ENCODE measurements at regions not wholly inside any gene's neighbourhood (a gene's known extent, or its start where the extent isn't known, plus 50 kb on each side); places are given as distances from the start of the nearest gene placed in this dataset.
"Not testable (repeated sequence)": the region's sequence is repeated elsewhere in the genome, so short reads cannot be mapped to it uniquely, and the experiment has no call there.

- no peak for ATAC-seq (replicated peaks in 1 of 4)
- H3K36me3 Mint-ChIP-seq: no peaks in the 10 kb centered on the region
- ChIA-PET POLR2A (no interaction called here), CTCF (no interaction called here)
- Histone ChIP-seq H3K27me3 (replicated peaks in 1 of 2; ENCODE audit: control insufficient read depth in 2 of 2, extremely low read depth in 1 of 2, insufficient read depth in 2 of 2, low read length in 1 of 2) (no peaks in the 10 kb centered on the region), H3K9me3 (no peaks in the 10 kb centered on the region), H3K4me1 (ENCODE audit: control insufficient read depth in 1 of 2, extremely low read depth in 1 of 2, insufficient read depth in 2 of 2, low read length in 2 of 2) (no peaks in the 10 kb centered on the region), H3K27ac (ENCODE audit: low read length) (no peak overlapping the region), H3K4me3 (ENCODE audit: control insufficient read depth in 1 of 2, extremely low read depth in 1 of 2, low read length in 1 of 2) (no peak overlapping the region), H3K36me3 (ENCODE audit: control insufficient read depth in 2 of 2, extremely low read depth in 1 of 2, insufficient read depth in 1 of 2, low read length in 1 of 2) (no peaks in the 10 kb centered on the region)
- no peak overlapping the region for H3K27ac Mint-ChIP-seq
- DNase-seq: no peak
- 88% methylated on average over 2 of the region's 2 CpGs for WGBS (ENCODE audit: insufficient coverage)
- H3K27me3 Mint-ChIP-seq: peaks cover 0 to 9% of the 10 kb centered on the region in 2 donors
- H3K9me3 Mint-ChIP-seq: peaks cover 3 to 9% (median 7%) of the 10 kb centered on the region in 3 donors
- no peaks in the 10 kb centered on the region for H3K4me1 Mint-ChIP-seq
- H3K4me3 Mint-ChIP-seq: no peak overlapping the region
Observed at GRCh38 chr3:67171841-67172240, 173.7 kb downstream of the KBTBD8 start.

DNA sequence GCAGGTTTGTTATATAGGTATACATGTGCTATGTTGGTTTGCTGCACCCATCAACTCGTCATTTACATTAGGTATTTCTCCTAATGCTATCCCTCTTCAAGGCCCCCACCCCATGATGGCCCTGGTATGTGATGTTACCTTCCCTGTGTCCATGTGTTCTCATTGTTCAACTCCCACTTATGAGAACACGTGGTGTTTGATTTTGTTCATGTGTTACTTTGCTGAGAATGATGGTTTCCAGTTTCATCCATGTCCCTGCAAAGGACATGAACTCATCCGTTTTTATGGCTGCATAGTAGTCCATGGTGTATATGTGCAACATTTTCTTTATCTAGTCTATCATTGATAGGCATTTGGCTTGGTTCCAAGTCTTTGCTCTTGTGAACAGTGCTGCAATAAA lies 175.0 kb downstream of the KBTBD8 start:
- H3K4me1 ChIP-seq (ENCODE audit: control insufficient read depth in 1 of 2, extremely low read depth in 1 of 2, insufficient read depth in 2 of 2, low read length in 2 of 2); H3K4me3 ChIP-seq (ENCODE audit: control insufficient read depth in 1 of 2, extremely low read depth in 1 of 2, low read length in 1 of 2); H3K9me3 ChIP-seq; H3K27me3 ChIP-seq (replicated peaks in 1 of 2; ENCODE audit: control insufficient read depth in 2 of 2, extremely low read depth in 1 of 2, insufficient read depth in 2 of 2, low read length in 1 of 2); DNase-seq; H3K27me3 Mint-ChIP-seq; H3K27ac Mint-ChIP-seq; ATAC-seq (replicated peaks in 1 of 4); H3K27ac ChIP-seq (ENCODE audit: low read length); CTCF ChIA-PET; H3K4me1 Mint-ChIP-seq; POLR2A ChIA-PET; H3K36me3 ChIP-seq (ENCODE audit: control insufficient read depth in 2 of 2, extremely low read depth in 1 of 2, insufficient read depth in 1 of 2, low read length in 1 of 2); H3K4me3 Mint-ChIP-seq; H3K36me3 Mint-ChIP-seq: not testable (repeated sequence)
- H3K9me3 Mint-ChIP-seq: peaks cover 3 to 12% (median 9%) of the 10 kb centered on the region in 3 donors
- WGBS (ENCODE audit: insufficient coverage): no CpG with 5 or more reads among the region's 3 CpGs

DNA sequence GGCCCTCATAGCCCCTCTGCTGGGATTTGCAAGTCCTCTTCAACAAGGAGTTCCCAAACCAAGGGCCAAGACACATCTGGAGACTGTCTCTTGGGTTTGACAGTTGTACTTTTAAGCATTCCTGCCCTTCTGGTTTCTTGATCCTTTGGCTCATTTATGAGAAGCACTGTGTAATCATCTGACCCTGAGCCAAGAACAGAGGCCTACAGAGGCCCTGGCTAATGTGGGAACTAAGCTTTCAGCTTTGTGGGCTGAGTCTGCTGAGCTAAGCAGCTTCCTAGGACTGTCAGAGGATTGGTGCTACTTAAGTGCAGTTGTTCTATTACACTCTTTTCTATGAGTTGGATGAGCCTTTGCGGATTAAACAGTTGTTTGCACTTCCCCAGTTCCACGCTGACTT lies 178.3 kb downstream of the KBTBD8 start:
- no peaks in the 10 kb centered on the region for H3K4me1 Mint-ChIP-seq
- peaks cover 0 to 4% of the 10 kb centered on the region in 2 donors for H3K27me3 Mint-ChIP-seq
- ATAC-seq (replicated peaks in 1 of 4): no peak
- H3K4me3 Mint-ChIP-seq: no peak overlapping the region
- no peak overlapping the region for H3K4me3 ChIP-seq (ENCODE audit: control insufficient read depth in 1 of 2, extremely low read depth in 1 of 2, low read length in 1 of 2)
- no CpG with 5 or more reads among the region's 2 CpGs for WGBS (ENCODE audit: insufficient coverage)
- no peaks in the 10 kb centered on the region for H3K9me3 ChIP-seq
- ChIA-PET POLR2A (no interaction called here), CTCF (no interaction called here)
- DNase-seq: no peak
- no peak overlapping the region for H3K27ac ChIP-seq (ENCODE audit: low read length)
- H3K4me1 ChIP-seq (ENCODE audit: control insufficient read depth in 1 of 2, extremely low read depth in 1 of 2, insufficient read depth in 2 of 2, low read length in 2 of 2): no peaks in the 10 kb centered on the region
- no peaks in the 10 kb centered on the region for H3K36me3 ChIP-seq (ENCODE audit: control insufficient read depth in 2 of 2, extremely low read depth in 1 of 2, insufficient read depth in 1 of 2, low read length in 1 of 2)
- H3K27me3 ChIP-seq (replicated peaks in 1 of 2; ENCODE audit: control insufficient read depth in 2 of 2, extremely low read depth in 1 of 2, insufficient read depth in 2 of 2, low read length in 1 of 2): no peaks in the 10 kb centered on the region
- H3K9me3 Mint-ChIP-seq: peaks cover 3 to 12% (median 4%) of the 10 kb centered on the region in 3 donors
- H3K36me3 Mint-ChIP-seq: no peaks in the 10 kb centered on the region
- H3K27ac Mint-ChIP-seq: no peak overlapping the region

DNA sequence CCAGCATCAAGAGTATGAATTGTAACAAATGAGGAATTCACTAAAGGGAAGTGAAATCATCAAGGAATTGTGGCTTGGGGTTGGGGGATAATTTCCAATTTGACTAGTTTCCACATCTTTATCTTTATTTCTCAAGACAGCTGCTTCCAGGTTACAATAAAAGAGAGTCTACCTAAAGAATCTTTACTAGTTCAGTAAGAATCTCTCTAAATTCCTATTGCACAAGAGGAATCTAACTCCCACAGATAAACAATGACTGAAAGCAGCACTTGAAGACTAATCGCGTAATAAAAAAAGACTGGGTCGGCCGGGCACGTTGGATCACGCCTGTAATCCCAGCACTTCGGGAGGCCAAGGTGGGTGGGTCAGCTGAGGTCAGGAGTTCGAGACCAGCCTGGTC lies 194.4 kb downstream of the KBTBD8 start:
- Mint-ChIP-seq H3K9me3 (peaks cover 0 to 5% (median 3%) of the 10 kb centered on the region in 3 donors), H3K27me3 (peaks cover 0 to 3% of the 10 kb centered on the region in 2 donors), H3K4me1 (no peaks in the 10 kb centered on the region), H3K4me3 (no peak overlapping the region), H3K36me3 (no peaks in the 10 kb centered on the region), H3K27ac (no peak overlapping the region)
- CTCF ChIA-PET: no interaction called here
- DNase-seq (no peak), ATAC-seq (replicated peaks in 1 of 4) (no peak)
- H3K36me3 ChIP-seq (ENCODE audit: control insufficient read depth in 2 of 2, extremely low read depth in 1 of 2, insufficient read depth in 1 of 2, low read length in 1 of 2): no peaks in the 10 kb centered on the region
- no peaks in the 10 kb centered on the region for H3K4me1 ChIP-seq (ENCODE audit: control insufficient read depth in 1 of 2, extremely low read depth in 1 of 2, insufficient read depth in 2 of 2, low read length in 2 of 2)
- no peaks in the 10 kb centered on the region for H3K27me3 ChIP-seq (replicated peaks in 1 of 2; ENCODE audit: control insufficient read depth in 2 of 2, extremely low read depth in 1 of 2, insufficient read depth in 2 of 2, low read length in 1 of 2)
- POLR2A ChIA-PET: no interaction called here
- no peaks in the 10 kb centered on the region for H3K9me3 ChIP-seq
- 80% methylated on average over 6 of the region's 8 CpGs for WGBS (ENCODE audit: insufficient coverage)
- H3K4me3 ChIP-seq (ENCODE audit: control insufficient read depth in 1 of 2, extremely low read depth in 1 of 2, low read length in 1 of 2): no peak overlapping the region
- H3K27ac ChIP-seq (ENCODE audit: low read length): no peak overlapping the region

- DNase-seq (no peak), ATAC-seq (replicated peaks in 1 of 4) (no peak)
- no peaks in the 10 kb centered on the region for H3K36me3 ChIP-seq (ENCODE audit: control insufficient read depth in 2 of 2, extremely low read depth in 1 of 2, insufficient read depth in 1 of 2, low read length in 1 of 2)
- Mint-ChIP-seq H3K27ac (no peak overlapping the region), H3K27me3 (no peaks in the 10 kb centered on the region), H3K9me3 (no peaks in the 10 kb centered on the region), H3K4me1 (no peaks in the 10 kb centered on the region), H3K36me3 (no peaks in the 10 kb centered on the region), H3K4me3 (no peak overlapping the region)
- no peaks in the 10 kb centered on the region for H3K27me3 ChIP-seq (replicated peaks in 1 of 2; ENCODE audit: control insufficient read depth in 2 of 2, extremely low read depth in 1 of 2, insufficient read depth in 2 of 2, low read length in 1 of 2)
- no peaks in the 10 kb centered on the region for H3K9me3 ChIP-seq
- H3K4me1 ChIP-seq (ENCODE audit: control insufficient read depth in 1 of 2, extremely low read depth in 1 of 2, insufficient read depth in 2 of 2, low read length in 2 of 2): no peaks in the 10 kb centered on the region
- ChIA-PET CTCF (no interaction called here), POLR2A (no interaction called here)
- H3K4me3 ChIP-seq (ENCODE audit: control insufficient read depth in 1 of 2, extremely low read depth in 1 of 2, low read length in 1 of 2): no peak overlapping the region
- no peak overlapping the region for H3K27ac ChIP-seq (ENCODE audit: low read length)
- WGBS (ENCODE audit: insufficient coverage): 83% methylated on average over 1 of the region's 9 CpGs
Observed at GRCh38 chr3:67196677-67197076, 198.6 kb downstream of the KBTBD8 start.

- Mint-ChIP-seq H3K4me3 (no peak overlapping the region), H3K9me3 (no peaks in the 10 kb centered on the region), H3K4me1 (no peaks in the 10 kb centered on the region), H3K36me3 (no peaks in the 10 kb centered on the region), H3K27me3 (no peaks in the 10 kb centered on the region), H3K27ac (no peak overlapping the region)
- ATAC-seq (replicated peaks in 1 of 4) (no peak), DNase-seq (no peak)
- WGBS (ENCODE audit: insufficient coverage): no CpG with 5 or more reads among the region's 1 CpG
- ChIA-PET POLR2A (interaction anchor here in 1 of 2 donors (0.5 kb wide), 1 partner anchor 309 kb away, joined by 6 read pairs; no protein-coding TSS in a partner anchor), CTCF (no interaction called here)
- Histone ChIP-seq H3K9me3 (no peaks in the 10 kb centered on the region), H3K4me3 (ENCODE audit: control insufficient read depth in 1 of 2, extremely low read depth in 1 of 2, low read length in 1 of 2) (no peak overlapping the region), H3K27ac (ENCODE audit: low read length) (no peak overlapping the region), H3K4me1 (ENCODE audit: control insufficient read depth in 1 of 2, extremely low read depth in 1 of 2, insufficient read depth in 2 of 2, low read length in 2 of 2) (no peaks in the 10 kb centered on the region), H3K36me3 (ENCODE audit: control insufficient read depth in 2 of 2, extremely low read depth in 1 of 2, insufficient read depth in 1 of 2, low read length in 1 of 2) (no peaks in the 10 kb centered on the region), H3K27me3 (replicated peaks in 1 of 2; ENCODE audit: control insufficient read depth in 2 of 2, extremely low read depth in 1 of 2, insufficient read depth in 2 of 2, low read length in 1 of 2) (no peaks in the 10 kb centered on the region)
Observed at GRCh38 chr3:67198374-67198773, 200.3 kb downstream of the KBTBD8 start.

DNA sequence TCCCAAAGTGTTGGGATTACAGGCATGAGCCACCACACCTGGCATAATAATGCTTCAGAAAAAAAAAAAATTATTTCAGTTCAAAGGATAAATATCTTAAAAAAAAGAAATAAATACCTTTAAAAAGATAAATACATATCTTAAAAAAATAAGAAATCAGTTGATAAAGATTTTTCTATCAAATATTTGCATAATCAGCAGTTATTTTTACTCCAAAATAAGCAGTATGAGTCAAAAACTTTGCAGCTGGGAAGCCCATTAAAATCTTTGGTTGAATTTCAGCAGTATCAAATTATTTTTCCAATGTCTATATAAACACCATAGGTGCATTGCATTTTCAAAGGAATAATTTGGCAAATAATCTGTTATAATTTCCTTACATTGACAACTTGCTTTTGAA lies 202.5 kb downstream of the KBTBD8 start:
- ATAC-seq (replicated peaks in 1 of 4): no peak
- Histone ChIP-seq H3K27ac (ENCODE audit: low read length) (no peak overlapping the region), H3K4me1 (ENCODE audit: control insufficient read depth in 1 of 2, extremely low read depth in 1 of 2, insufficient read depth in 2 of 2, low read length in 2 of 2) (no peaks in the 10 kb centered on the region), H3K27me3 (replicated peaks in 1 of 2; ENCODE audit: control insufficient read depth in 2 of 2, extremely low read depth in 1 of 2, insufficient read depth in 2 of 2, low read length in 1 of 2) (no peaks in the 10 kb centered on the region), H3K4me3 (ENCODE audit: control insufficient read depth in 1 of 2, extremely low read depth in 1 of 2, low read length in 1 of 2) (no peak overlapping the region), H3K36me3 (ENCODE audit: control insufficient read depth in 2 of 2, extremely low read depth in 1 of 2, insufficient read depth in 1 of 2, low read length in 1 of 2) (no peaks in the 10 kb centered on the region), H3K9me3 (no peaks in the 10 kb centered on the region)
- ChIA-PET CTCF (no interaction called here), POLR2A (no interaction called here)
- no peaks in the 10 kb centered on the region for H3K4me1 Mint-ChIP-seq
- no peaks in the 10 kb centered on the region for H3K27me3 Mint-ChIP-seq
- no peaks in the 10 kb centered on the region for H3K36me3 Mint-ChIP-seq
- no peak overlapping the region for H3K4me3 Mint-ChIP-seq
- DNase-seq: no peak
- H3K27ac Mint-ChIP-seq: no peak overlapping the region
- H3K9me3 Mint-ChIP-seq: no peaks in the 10 kb centered on the region

Data from T-cell (primary cell).